GM18858 (cell line): ENCODE measurements at regions not wholly inside any gene's neighbourhood (a gene's known extent, or its start where the extent isn't known, plus 50 kb on each side); places are given as distances from the start of the nearest gene placed in this dataset.

Source experiments
- ATAC-seq: cut with Tn5 transposase; IDR thresholded peaks from one replicate; pipeline ENCODE4 v1.9.1; 2021; ENCODE audit not compliant: unreplicated experiment

DNA sequence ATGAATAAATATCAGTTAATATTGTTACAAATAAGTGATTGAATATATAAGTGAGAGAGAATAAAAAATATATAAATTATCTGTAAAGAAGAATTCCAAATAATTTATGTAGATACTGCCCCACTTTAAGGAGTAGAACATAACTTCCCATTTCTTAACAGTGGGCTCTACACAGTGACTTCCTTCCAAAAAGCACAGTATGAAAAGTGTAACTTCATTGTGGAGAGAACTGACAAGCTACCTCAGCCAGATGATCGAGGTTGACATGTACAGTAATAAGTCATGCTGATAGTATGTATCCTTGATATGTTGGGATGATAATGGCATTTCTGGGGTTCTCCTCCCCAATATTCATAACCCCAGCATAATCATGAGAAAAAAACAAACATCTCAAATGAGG lies 191.9 kb upstream of the FN1 start:
- no peak for ATAC-seq

DNA sequence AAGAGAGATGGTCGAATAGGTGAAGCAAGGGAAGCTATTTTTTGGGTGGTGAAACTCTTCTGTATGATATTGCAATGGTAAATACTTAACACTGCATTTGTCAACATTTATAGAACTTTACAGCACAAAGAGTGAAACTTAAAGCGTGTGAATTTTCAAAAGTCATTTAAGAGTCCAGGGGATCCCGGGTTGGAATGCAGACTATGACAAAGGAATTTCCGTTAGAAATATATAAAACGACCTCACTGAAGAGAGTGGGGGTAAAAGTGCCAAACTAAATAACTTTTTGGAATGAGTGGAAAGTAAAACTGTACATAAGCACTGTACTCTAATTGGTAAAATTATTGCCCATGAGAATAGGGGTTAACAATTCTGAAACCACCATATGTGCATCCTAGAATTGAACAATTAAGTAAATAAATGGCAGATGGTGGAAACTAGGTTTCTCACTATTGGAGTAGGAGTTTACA lies 191.0 kb upstream of the FN1 start:
- ATAC-seq: no peak

DNA sequence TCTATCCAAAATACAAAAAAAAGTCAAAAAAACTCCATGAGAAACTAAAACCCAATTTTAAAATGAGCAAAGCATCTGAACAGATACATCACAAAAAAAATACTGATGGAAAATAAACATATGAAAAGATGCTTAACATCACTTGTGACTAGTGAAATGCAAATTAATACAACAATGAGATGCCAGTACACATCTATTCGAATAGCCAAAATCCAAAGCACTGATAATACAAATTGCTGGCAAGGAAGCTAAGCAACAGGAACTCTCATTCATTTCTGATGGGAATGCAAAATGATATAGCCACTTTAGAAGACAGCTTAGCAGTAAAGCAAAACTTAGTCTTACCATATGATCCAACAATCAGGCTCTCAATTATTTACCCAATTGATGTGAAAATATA lies 190.2 kb upstream of the FN1 start:
- ATAC-seq: no peak

DNA sequence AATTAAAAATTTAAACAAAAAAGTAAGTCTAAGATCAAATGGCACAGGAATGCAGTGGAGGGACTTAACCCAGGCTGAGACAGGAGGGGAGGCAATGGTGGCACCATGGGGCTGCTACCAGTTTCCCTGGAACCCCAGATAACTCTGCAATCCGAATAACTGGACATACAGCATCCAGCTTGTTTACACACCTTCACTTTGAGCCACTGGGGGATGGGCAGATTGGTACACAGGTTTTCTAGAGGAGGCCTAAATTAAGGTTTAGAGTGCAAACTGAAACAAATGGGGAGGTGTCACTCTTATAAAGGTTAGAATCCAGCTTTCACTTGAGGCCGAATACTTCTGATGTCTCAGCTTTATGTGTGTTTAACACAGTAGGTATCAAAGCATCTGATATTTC lies 189.3 kb upstream of the FN1 start:
- no peak for ATAC-seq

DNA sequence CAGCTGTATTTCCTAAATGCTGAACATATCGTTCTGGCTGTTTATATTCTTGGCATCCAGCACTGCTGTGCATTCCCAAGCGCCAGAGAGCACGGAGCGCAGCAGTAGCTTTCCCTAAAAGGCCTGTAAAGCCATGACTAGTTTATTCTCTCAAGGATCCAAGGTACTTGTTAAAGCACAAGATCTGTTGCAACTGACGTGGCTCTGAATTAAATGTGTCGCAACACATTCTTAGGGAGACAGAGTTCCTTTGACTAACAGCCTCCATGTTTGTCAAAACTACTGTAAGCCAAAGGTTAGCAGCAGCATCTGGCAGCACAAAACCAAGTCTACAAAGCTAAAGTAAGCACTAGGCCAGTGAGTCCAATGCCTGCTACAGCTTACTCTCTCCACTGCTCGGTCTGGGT lies 188.6 kb upstream of the FN1 start:
- no peak for ATAC-seq

DNA sequence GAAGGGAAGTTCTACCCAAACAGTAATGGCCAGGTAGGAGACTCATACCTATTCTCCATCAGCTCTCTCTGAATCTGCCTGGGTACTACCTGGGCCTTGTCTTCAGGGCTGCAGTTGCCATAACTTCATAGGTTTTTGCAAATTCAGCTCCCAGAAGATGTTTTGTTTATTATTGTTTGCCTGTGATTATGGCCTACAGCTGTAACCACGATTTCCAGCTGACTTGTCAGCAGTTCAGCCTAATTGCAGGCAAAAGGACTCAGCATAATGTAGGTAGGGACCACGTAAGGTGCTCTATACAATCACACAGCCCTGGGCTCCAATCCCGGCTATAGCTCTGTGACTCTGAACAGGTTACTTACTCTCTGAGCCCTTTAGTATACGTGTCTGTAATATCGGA lies 187.0 kb upstream of the FN1 start:
- ATAC-seq: no peak

DNA sequence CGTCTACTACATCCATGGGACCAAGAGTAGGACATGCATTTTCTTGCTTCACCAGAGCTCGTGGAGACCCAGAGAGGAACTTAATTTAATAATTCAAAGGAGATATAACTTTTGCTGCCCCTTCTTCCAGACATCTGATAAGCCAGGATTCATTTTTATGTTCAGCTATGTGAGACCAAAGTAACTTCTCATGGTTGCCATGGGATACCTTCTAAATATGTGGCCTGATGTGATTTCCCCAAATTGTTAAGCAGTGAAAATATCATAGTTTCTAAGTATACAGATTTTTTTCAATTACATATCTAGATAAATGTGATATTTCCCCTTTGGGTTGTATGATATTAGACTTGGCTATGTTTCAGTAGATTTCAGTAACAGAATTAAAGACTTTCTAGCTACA lies 185.5 kb upstream of the FN1 start:
- no peak for ATAC-seq

DNA sequence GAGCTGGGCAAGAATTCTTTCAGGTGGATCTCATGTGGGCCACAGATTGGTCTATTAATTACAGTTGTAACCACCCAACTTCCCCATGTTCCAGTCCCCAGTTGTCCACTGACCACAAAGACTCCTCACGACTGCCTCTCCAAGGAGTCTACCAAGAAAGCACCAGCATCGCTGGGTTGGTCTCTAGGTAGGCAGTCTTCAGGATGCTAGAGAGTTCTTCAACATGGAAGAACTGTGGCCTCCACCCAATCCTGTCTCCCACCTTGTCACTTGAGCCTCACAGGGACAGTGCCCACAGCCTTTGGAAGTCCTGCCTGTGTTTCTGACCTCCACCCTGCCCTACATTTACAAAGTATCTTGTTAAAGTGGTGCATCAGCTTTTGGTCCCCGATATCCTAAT lies 184.7 kb upstream of the FN1 start:
- ATAC-seq: no peak

DNA sequence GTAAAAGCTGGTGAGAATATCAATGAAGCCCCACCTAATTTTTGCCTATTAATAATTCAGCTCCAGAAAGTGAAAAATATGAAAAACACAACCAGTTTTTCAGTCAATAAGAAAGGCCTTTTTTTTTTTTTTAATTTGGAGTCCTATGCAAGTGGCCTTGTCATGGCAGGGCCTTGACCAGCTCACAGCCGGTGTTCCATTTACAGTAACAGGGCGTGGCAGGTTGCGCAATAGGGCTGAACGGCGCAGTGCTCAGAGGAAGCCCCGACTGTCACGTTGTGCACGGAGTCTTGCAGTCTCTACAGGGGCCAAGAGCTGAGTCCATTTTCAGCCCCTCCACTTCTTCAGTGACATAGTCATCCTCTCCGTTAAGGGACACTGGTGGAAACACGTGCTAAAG lies 184.1 kb upstream of the FN1 start:
- no peak for ATAC-seq

DNA sequence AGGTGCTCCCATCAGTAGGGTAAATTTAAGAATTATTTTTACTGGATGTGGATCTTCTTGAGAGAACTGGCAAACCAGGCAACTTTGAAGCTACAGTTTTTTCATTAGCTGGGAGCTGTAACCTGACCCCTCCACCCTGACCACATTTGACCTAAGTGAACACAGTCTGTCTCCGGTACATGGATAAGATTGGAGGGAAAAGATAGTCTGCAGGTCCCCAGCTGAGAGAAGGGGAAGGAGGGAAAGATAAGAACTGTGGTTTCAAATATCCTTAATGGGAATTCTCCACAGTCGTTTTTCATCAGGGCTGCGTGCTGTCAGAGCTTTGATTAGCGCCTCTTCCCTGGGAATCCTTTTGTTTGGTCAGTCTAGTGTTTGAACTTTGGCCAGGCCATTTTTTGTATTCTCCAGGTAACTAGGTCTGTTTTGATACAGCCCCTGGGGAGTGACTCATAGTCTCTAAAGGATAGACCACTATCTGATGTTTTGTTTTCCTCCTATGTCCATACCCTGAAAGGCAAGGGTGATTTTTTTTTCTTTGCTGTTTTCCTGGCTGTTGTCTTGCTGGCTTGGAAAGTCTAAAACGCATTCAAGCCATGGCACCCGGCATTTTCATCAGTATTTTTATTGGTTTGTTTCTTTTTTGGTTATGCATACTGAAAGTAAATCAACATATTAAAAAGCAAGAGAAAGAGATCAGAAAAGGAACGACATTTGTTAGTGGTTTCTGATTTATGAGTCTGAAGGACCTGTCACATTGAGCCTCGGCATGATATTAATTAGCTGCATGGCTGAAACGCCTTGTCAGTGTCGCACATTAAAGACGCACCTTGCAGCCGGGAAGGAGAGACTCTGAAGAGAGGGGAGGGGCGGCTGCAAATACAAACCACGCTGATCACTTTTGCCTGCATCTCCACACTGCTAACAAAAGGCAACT lies 183.4 kb upstream of the FN1 start:
- no peak for ATAC-seq

DNA sequence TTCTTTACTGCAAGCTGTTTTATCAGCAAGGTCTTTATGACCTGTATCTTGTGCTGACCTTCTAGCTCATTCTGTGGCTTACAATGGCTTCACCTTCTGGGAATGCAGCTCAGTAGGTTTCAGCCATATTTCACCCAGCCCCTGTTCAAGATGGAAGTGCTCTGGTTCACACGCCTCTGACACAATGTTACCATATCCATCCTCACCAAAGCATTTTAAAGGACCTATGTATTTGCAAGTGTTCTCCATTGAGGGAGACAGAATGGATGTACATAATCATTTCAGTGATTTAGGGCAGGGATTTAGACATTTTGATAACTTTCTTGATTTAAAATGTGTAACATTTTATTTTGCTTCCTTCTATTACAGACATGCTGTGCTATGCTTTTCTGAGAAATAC lies 182.3 kb upstream of the FN1 start:
- ATAC-seq: no peak

DNA sequence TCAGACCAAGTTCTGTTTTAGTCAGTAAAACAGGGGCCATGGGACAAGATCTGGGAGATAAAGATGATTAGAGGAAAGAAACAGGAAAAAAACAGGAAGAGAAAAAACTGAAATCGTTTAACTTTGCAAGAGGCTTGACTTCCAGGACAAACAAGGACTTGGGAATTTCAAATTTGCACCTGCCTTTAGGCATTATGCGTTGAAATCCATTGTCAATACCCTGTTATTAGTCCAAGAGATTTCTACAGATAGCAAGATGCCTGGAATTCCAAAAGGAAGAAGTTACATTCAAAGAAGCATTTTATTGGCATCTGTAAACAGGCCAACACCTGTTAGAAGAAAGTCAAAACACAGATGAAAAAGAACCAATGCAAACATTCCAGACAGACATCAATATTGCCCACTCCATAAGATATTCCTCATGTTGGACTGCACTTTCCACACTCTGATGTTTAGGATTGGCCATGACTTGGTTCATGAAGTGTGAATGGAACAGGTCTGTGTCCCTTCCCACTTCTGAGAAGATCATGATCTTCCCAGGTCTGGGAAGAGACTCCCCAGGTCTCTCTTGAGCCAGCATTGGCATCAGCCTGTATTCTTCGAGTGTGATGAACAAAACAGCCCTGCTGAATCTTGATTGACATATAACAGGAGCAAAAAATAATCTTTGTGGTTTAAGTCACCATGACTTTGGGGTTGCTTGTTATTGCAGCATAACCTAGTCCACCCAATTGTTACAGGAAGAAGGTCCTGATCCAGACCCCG lies 181.4 kb upstream of the FN1 start:
- ATAC-seq: no peak

DNA sequence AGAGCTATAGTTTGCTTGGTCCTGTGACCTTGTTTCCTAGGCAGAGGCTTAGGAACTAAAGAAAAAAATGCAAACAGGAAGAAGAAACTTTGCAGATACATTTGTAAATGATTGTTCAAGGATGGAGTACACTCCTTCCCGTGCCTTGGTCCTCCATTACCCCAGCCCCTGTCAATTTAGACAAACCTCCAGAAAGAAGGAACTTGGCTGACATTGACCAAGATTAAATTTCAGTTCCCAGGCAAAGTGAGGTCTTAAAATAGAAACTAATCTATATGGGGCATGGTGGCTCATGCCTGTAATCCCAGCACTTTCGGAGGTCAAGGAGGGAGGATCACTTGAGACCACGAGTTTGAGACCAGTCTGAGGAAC lies 179.9 kb upstream of the FN1 start:
- no peak for ATAC-seq

DNA sequence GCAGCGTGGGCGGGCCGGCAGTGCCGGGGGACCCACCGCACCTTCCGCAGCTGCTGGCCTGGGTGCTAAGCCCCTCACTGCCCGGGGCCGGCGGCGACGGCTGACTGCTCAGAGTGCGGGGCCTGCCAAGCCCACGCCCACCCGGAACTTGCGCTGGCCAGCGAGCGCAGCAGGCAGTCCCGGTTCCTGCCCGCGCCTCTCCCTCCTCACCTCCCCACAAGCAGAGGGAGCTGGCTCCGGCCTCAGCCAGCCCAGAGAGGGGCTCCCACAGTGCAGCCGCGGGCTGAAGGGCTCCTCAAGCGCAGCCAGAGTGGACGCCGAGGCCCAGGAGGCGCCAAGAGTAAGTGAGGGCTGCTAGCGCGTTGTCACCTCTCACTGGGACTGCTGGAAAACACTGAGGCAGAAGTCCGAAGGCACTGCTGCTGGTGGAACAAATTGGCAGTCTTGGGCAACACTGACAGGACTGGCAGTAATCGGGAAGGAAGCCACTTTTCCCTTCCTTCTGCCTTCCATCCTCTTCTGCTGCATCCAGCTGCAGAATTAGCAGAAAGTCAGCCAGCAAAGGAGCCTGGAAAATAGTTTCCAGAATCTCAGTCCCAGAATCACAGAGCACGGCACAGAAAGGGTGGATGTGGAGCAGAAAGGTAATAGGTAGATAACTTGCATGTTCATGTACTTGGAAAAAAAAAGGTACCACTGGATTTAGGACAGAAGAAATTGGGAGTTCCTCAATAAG lies 179.4 kb upstream of the FN1 start:
- no peak for ATAC-seq

DNA sequence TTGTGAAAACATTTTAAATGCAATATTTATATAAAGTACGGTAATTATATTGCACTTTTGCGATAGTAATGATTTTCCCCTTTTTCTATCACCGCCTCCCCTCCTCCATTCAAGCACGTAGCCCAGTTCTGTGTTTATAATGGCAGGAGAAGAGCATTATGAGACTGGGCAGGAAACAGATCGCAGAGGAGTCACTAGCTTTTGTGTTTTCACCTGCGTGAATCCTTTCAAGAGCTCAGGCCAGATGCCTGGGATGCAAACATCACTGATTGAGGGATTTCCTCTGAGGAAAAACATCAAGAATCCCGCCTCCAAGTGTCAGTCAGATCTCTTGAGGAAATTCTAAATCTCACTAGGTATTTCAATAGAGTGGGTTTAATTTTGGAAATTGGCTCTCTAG lies 178.4 kb upstream of the FN1 start:
- ATAC-seq: no peak

DNA sequence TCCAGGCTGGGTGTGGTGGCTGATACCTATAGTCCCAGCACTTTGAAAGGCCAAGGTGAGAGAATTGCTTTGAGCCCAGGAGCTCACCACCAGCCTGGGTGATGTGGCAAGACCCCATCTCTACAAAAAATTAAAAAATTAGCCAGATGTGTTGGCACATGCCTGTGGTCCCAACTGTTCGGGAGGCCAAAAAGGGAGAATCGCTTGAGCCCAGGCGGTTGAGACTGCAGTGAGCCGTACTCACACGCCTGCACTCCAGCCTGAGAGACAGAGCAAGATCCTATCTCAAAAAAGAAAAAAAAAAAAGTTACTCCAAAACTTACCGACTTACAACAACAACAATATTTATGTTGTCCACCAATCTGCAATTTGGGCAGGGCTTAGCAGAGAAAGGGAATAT lies 178.0 kb upstream of the FN1 start:
- ATAC-seq: no peak

DNA sequence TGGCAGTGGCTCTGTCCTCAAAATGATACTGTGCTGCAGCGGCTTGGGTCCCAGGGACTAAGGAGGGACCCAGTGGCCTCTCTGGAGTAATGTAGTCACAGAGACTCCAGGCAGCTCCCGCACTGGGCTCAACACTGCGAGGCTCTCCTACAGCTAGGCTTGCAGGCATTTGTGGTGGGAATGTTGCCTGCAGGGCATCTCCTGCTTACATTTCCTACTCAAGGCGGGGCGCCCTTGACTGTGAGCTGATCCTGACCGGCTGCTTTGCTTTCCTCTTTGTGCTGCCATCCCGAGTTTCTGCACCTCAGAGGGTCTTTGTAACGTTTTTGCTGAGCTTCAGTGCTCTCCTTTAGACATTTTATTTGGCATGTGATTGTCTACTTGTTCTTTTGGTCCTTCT lies 177.4 kb upstream of the FN1 start:
- no peak for ATAC-seq

DNA sequence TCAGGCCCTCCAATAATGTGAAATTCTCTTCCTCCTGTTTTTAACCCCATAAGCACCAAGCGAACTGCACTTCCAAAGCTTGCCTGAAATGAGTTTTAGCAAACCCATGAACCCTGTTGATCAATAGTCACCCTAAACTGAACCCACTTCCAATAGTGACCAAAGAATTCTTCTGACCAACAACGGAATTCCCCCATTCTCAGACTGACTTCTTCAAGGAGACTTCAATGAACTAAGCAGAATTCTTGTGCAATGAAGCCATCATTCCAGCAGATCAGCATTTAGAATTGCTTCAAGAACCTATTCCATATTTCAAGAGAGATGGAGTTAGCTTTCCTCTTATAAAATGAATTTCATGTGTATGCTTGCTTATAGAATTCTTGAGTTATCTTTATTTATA lies 176.9 kb upstream of the FN1 start:
- no peak for ATAC-seq

DNA sequence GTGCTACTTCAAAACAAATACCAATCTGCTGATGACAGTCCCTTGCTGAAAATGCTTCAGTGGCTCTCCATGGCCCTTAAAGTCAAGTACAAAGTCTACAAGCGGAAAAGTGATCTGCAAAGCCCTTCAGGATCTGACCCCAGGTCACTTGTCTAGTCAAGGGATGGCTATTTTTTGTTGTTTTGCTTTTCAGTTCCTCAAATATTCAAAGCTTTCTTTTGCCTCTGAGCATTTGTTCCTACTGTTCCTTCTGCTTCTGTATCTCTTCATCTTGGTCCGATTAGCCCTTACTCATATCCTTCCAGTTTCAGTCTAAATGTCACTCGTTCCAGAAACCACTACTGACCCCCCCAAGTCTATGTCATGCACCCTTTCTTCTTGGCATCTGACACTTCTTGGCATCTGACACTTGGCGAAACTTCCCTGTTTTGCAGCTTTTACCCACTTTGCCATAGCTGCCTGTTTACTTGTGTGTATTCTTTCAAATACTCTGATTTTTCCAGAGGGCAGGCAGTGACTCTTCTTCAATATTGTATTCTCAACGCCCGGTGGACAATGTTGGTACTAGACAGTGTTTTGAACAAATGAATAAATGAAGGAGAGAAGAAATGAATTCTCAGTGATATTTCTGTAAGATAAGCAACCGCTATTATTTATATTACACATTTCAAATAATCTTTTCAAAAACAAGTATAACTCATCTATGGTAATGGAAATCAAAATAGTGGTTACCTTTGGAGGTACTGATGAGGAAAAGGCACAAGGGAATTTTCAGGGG lies 175.9 kb upstream of the FN1 start:
- ATAC-seq: peak; percentile 51

DNA sequence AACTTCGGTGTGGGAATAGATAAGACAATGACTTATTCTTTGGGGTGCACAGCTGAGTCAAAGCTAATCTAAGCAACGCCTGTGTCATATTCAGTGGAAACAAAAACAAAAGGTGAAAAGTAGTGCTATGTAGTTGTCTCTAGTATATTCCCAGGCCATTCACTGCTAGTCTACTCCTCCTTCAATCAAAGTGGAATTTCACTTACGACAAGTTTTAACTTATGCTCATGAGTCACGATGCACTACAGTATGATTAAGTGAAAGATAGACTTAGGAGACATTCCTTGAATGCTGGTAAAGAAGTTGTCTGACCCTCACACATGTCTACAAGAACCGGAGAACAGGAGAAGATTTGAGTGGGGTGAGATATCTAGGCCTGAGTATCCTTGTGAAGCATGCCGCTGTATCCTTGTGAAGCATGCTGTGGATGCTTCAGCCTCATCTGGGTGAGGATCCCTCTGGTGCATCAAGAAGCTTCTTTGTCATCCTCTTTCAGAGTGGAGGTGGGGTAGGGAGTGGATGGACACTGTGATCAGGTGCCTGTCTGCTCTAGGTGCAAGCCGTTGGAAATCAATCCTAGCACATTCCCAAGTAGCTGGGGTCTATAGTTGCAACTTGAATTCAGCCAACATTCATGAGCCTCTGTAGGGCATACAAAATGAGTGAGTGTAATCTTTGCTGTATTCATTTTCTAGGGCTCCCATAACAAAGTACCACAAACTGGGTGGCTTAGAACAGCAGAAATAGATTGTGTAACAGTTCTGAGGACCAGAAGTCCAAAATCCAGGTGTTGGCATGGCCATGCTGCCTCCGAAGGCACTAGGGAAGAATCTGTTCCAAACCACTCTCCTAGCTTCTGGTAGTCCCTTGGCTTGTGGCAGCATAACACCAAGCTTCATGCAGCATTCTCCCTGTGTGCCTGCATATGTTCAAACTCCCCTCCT lies 173.5 kb upstream of the FN1 start:
- no peak for ATAC-seq
